ENCODE measurements at regions not wholly inside any gene's neighbourhood (a gene's known extent, or its start where the extent isn't known, plus 50 kb on each side); places are given as distances from the start of the nearest gene placed in this dataset.

GRCh38 chr1:244173240-244173639 is 122.2 kb downstream of the ZBTB18 start:
- Histone ChIP-seq H3F3A (ENCODE audit: insufficient read depth, low read length) (no peaks in the 10 kb centered on the region), H3K4me2 (ENCODE audit: low read length) (no peak overlapping the region), H3K79me2 (ENCODE audit: insufficient read depth, low read length) (no peaks in the 10 kb centered on the region), H3K27ac (ENCODE audit: low read depth, low read length, poor library complexity, severe bottlenecking) (no peak overlapping the region), H3K9me3 (ENCODE audit: low read length) (no peaks in the 10 kb centered on the region), H3K9ac (ENCODE audit: low read length) (no peak overlapping the region), H3K27me3 (ENCODE audit: insufficient read depth, low read length) (no peaks in the 10 kb centered on the region), H3K4me1 (ENCODE audit: insufficient read depth, low read length, severe bottlenecking) (no peaks in the 10 kb centered on the region), H3K4me3 (ENCODE audit: low read depth, low read length, poor library complexity, severe bottlenecking) (no peak overlapping the region), H3K9me2 (ENCODE audit: low read depth, low read length) (no peaks in the 10 kb centered on the region), H2AFZ (ENCODE audit: low read length) (no peak overlapping the region), H3K36me3 (ENCODE audit: insufficient read depth, low read length) (no peaks in the 10 kb centered on the region), H4K20me1 (ENCODE audit: insufficient read depth, low read length) (no peaks in the 10 kb centered on the region)
- TF ChIP-seq CTCF (IDR thresholded peaks at IDR 0.05; ENCODE audit: low read length) (no peak), EZH2 (IDR thresholded peaks at IDR 0.05; ENCODE audit: borderline replicate concordance, low read length) (no peak)

GRCh38 chr1:244173769-244174168 is 122.7 kb downstream of the ZBTB18 start:
- H3F3A ChIP-seq (ENCODE audit: insufficient read depth, low read length), result no peaks in the 10 kb centered on the region
- no peak overlapping the region for H3K9ac ChIP-seq (ENCODE audit: low read length)
- H3K4me3 ChIP-seq (ENCODE audit: low read depth, low read length, poor library complexity, severe bottlenecking), result no peak overlapping the region
- no peak overlapping the region for H3K27ac ChIP-seq (ENCODE audit: low read depth, low read length, poor library complexity, severe bottlenecking)
- no peaks in the 10 kb centered on the region for H3K9me3 ChIP-seq (ENCODE audit: low read length)
- no peaks in the 10 kb centered on the region for H3K36me3 ChIP-seq (ENCODE audit: insufficient read depth, low read length)
- no peak overlapping the region for H3K4me2 ChIP-seq (ENCODE audit: low read length)
- no peaks in the 10 kb centered on the region for H3K79me2 ChIP-seq (ENCODE audit: insufficient read depth, low read length)
- no peaks in the 10 kb centered on the region for H4K20me1 ChIP-seq (ENCODE audit: insufficient read depth, low read length)
- H3K4me1 ChIP-seq (ENCODE audit: insufficient read depth, low read length, severe bottlenecking), result no peaks in the 10 kb centered on the region
- no peaks in the 10 kb centered on the region for H3K27me3 ChIP-seq (ENCODE audit: insufficient read depth, low read length)
- H2AFZ ChIP-seq (ENCODE audit: low read length), result no peak overlapping the region
- no peaks in the 10 kb centered on the region for H3K9me2 ChIP-seq (ENCODE audit: low read depth, low read length)
- TF ChIP-seq EZH2 (IDR thresholded peaks at IDR 0.05; ENCODE audit: borderline replicate concordance, low read length), result no peak
- TF ChIP-seq CTCF (IDR thresholded peaks at IDR 0.05; ENCODE audit: low read length), result no peak

GRCh38 chr1:244174922-244175521 is 123.9 kb downstream of the ZBTB18 start:
- H3K79me2 ChIP-seq (ENCODE audit: insufficient read depth, low read length), result no peaks in the 10 kb centered on the region
- H3K9ac ChIP-seq (ENCODE audit: low read length), result no peak overlapping the region
- H3K36me3 ChIP-seq (ENCODE audit: insufficient read depth, low read length), result no peaks in the 10 kb centered on the region
- no peaks in the 10 kb centered on the region for H3K9me3 ChIP-seq (ENCODE audit: low read length)
- no peaks in the 10 kb centered on the region for H3K27me3 ChIP-seq (ENCODE audit: insufficient read depth, low read length)
- no peak overlapping the region for H3K27ac ChIP-seq (ENCODE audit: low read depth, low read length, poor library complexity, severe bottlenecking)
- H3K4me3 ChIP-seq (ENCODE audit: low read depth, low read length, poor library complexity, severe bottlenecking), result no peak overlapping the region
- H3K4me2 ChIP-seq (ENCODE audit: low read length), result no peak overlapping the region
- H3K4me1 ChIP-seq (ENCODE audit: insufficient read depth, low read length, severe bottlenecking), result no peaks in the 10 kb centered on the region
- H3F3A ChIP-seq (ENCODE audit: insufficient read depth, low read length), result no peaks in the 10 kb centered on the region
- H2AFZ ChIP-seq (ENCODE audit: low read length), result no peak overlapping the region
- no peaks in the 10 kb centered on the region for H3K9me2 ChIP-seq (ENCODE audit: low read depth, low read length)
- no peaks in the 10 kb centered on the region for H4K20me1 ChIP-seq (ENCODE audit: insufficient read depth, low read length)
- TF ChIP-seq EZH2 (IDR thresholded peaks at IDR 0.05; ENCODE audit: borderline replicate concordance, low read length) (no peak), CTCF (IDR thresholded peaks at IDR 0.05; ENCODE audit: low read length) (no peak)
